ENCODE measurements at regions not wholly inside any gene's neighbourhood (a gene's known extent, or its start where the extent isn't known, plus 50 kb on each side); places are given as distances from the start of the nearest gene placed in this dataset.
A peak's percentile ranks its signal among the peaks of the same experiment; 100 is the strongest.

DNA sequence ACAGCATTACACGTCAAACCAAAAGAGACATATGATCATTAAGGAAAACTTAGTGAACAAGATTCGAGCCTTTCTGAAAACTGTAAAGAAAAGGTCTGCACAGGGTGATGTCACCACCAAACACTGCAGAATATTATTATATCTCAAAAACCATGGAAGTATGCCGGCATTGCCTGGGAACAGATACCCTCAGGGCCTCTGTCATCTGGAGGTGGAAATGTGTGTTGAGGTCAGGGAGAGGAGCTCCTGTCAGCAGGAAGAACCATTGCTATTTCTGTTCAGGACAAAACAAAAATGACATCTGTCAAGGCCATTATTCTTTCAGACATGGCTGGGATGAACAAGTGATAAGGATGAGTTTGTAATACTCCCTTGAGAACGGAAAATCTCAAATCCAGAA is 365.9 kb upstream of the TRIB2 start:
- no peak for DNase-seq (ENCODE audit: low spot score)

DNA sequence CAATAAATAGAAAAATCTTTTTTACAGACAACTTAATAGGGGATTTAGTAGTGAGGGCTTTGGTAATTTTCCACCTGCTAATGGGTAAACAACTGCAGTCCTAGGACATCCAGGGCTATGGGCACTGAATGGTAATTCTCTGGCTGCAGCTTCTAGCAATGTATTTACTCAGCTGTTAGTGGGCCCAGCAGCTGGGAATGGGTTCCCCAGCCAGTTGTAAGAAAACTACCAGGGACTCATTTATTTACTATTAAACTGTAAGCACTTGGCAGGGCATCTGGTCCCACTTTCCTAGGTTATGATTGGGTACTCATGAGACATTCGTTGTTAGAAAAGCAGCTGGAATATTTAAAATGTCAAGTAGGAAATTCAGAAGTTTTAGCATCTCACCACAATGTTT is 363.8 kb upstream of the TRIB2 start:
- DNase-seq (ENCODE audit: low spot score), result no peak

DNA sequence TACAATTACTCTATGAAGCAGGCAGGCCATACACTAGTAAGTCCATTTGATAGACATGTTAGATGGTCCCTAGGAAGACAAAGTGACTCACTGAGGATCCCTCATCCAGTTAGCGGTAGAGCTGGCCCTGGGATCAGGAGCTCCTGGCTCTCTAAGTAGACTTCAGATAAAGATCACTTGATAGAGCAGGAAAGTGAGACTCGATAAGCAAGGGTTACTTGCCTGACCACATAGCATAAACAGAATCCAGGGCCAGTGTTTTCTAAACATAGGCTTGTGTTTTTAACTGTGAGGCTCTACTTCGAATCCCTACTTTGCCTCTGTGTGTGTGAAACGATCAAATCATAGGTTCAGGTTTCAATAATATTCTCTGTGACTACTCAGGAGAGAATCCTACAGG is 355.2 kb upstream of the TRIB2 start:
- no peak for DNase-seq (ENCODE audit: low spot score)

DNA sequence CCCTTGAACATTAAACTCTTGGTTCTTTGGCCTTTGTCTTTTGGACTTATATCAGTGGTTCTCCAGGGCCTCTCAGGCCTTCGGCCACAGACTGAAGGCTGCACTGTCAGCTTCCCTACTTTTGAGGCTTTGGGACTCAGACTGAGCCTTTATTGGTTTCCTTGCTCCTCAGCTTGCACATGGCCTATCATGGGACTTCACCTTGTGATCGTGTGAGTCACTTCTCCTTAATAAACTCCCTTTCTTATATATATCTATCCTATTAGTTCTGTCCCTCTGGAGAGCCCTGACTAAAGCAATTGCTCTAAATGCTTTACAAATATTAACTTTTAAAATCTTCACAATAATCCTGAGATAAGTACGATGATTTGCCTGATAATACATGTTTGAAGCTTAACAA is 353.6 kb upstream of the TRIB2 start:
- DNase-seq (ENCODE audit: low spot score), result no peak

DNA sequence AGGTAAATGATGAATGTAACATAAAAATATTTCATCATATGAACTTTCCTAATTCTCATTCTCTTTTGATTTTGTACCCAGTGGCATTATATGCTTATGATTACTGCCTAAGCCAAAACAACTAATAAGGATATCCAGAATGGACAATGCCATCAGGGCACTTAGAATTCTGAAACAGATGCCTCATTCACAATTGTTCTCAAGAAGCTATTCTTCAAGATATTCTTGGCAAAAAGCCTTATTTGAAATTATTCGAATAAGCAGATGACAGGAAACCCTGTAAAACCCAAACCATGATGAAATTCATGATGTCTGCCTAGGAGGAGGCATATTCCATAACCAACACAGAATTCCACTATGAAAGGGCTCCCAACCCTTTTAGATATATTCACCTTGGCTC is 353.2 kb upstream of the TRIB2 start:
- no peak for DNase-seq (ENCODE audit: low spot score)

DNA sequence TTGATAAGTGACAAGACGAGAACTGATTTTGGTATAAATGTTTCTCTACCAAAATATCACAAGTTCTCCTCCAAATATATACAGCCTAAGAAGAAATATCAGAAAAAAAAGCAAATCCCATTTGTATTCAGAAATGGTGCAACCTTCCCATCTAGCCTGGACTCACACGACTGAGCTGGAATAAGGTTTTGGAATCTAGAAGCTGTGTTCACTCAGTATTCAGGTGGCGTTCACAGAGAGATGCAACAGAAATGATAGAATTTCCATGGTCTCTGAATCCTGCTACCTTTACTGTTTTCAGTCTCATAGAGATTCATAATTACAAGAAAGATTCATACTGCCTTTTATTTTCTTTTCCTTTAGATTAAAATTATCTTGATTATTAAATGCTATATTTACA is 347.2 kb upstream of the TRIB2 start:
- DNase-seq (ENCODE audit: low spot score), result no peak

DNA sequence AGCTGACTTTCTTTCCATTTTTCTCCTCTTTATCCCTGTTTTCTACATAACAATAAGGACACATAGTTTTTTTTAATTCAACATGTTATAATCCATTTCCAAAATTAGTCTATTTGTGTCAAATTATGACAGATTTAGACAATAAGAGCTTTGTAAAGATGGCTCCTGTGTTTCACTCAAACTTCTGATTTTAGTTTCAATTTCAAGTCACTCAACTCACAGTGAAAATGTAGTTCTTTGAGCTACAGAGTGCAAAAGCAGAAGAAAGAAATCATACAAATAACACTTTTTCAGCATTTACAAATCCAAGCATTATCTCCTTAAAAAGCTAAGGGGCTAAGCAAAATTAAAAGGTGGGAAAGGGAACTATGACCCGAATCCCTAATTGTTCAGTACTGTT is 340.7 kb upstream of the TRIB2 start:
- no peak for DNase-seq (ENCODE audit: low spot score)

DNA sequence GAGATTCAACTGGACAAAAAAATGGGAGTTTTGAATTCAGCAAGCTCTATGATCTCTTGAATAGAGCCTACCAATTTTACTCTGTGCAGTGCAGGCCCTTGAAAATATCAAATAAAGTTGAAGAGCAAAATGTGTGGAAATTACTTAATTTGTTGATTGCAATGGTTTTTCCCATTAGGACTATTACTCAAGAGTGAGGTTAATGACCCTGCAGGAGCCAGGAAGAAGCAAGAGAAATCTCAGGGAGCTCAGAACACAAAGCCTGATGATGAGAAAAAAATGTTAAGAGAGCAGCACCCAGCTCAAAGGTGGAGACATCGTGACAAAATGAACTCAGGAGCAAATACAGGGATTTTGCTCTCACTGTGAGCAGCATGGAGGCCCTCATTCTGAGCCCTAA is 337.6 kb upstream of the TRIB2 start:
- no peak for DNase-seq (ENCODE audit: low spot score)

DNA sequence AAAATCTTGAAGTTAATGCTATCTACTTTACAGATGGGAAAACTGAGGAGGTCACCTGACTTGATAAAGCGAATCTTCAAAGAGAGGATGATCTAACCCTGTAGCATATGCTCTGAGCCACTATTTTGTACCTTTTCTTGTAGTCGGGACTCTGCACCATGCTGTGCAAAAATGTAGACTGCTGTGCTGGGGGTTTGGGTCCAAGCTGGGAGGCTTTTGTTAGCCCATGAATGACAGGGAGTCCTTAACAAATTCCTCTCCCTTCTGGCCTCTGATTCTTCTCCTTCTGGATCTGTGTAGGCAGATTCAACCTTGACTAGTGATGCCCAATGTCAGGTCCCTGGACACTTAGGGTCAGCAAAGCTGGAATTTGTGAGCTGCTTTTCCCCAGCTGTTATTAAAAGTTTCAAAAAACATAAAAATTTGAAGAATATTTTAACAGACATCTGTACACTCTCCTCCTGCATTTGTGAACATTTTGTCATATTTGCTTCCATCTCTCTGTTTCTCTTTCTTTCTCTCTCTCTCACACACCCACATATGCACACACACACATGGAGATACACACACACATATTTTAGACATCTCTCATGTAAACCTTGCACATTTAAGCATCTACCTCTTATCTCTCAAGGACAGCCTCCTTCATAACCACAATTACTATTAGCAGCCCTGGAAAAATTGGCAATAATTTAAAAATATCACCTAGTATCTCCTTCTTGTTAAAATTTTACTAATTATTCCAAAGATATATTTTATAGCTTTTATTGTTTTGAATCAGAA is 335.0 kb upstream of the TRIB2 start:
- no peak for DNase-seq (ENCODE audit: low spot score)

DNA sequence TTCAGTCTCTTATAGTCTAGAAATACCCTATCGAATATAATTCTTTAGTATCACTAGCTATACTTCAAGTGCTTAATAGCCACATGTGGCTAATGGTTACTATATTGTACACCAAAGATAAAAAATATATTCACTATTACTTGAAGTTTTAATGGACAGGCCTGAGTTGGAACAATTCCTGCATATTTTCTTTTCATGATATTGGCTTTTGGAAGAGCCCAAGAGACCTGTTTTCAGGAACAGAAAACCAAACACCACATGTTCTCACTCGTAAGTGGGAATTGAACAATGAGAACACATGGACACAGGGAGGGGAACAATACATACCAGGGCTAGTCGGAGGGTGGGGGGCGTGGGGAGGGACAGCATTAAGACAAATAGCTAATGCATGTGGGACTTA is 334.4 kb upstream of the TRIB2 start:
- no peak for DNase-seq (ENCODE audit: low spot score)

DNA sequence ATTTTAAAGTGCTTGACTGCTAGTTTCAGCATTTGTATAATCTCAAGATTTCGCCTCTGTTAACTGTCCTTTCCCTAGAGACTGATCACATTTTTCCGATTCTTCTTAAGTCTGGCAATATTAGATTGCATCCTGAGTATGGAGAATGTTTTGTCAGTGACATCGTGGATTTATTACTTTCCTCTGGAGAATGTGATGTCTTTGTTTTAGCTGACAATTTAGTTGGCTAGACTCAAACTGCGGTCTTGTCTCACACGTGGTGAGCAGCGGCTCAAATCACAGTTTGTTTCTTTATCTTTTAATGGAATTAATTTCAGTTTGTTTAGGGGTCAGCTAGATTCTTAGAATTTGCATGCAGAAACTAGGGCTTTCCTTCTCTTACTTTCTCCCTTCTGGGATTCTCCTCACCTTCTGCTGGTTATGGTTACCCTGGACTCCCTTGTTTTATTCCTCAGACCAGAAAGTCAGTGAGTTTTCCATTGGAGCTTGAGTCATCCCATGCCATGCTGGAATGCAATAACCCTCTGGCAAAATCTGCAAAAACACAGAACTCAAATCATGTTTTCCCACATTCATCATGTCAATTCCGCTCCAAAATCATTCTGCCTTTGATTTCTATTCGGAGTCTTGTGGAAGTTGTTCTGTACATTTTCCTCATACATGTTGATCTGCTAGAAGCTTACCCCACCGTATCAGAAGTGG is 327.2 kb upstream of the TRIB2 start:
- DNase-seq (ENCODE audit: low spot score), result no peak

DNA sequence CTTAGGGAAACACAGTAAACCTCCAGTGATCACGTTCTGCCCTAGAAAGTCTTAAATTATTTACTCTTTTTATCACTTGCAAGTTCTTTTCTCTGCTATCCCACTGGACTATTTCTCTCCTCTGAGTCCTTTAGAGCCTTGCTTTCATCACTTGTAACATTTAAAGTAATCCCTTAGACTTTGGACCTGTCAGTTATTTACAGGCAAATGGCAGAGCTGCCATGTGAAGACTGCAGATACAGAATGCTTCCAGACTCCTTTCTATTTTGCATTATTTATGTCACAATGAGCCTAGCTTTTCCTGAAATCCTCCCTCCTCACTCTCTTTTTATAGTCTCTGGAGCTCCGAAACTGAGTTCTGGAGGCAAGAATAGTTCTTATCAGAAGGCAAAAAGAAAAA is 325.6 kb upstream of the TRIB2 start:
- no peak for DNase-seq (ENCODE audit: low spot score)

DNA sequence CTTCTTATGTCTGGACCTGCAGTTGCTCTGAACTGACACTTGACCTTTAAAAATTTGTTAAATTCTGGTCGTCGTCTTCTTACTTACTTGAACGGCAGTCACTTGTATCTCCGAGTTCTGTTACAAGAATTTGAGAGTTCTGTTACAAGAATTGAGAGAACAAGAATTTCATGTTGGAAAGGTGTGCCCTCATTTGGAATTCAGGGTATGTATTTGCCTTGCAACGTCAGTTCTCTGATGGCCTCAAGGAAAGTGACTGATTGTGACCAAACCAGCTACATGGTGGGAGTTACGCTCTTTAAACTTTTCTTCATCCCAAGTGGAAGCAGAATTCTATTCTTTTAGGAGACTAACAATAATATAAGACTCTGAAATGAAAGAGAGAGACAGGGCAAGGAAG is 320.0 kb upstream of the TRIB2 start:
- DNase-seq (ENCODE audit: low spot score), result no peak

DNA sequence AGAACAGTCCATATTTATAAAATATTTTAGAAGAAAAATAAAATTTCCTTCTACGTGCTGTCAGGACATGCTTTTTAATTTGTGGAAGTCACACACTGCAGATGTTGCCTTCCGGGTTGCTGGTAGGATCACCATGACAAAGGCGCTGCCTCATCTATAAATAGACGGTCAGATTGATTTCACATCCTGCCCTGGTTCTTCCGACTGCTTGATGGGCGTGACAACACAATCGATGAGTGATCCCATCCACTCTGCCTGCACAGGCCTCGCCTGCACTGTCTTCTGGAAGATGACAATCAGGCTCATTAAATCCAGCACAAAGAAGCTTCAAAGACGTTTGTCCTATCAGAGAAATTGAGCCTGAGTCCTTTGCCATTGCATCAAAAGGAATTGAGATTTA is 318.9 kb upstream of the TRIB2 start:
- DNase-seq (ENCODE audit: low spot score), result peak; percentile 60

DNA sequence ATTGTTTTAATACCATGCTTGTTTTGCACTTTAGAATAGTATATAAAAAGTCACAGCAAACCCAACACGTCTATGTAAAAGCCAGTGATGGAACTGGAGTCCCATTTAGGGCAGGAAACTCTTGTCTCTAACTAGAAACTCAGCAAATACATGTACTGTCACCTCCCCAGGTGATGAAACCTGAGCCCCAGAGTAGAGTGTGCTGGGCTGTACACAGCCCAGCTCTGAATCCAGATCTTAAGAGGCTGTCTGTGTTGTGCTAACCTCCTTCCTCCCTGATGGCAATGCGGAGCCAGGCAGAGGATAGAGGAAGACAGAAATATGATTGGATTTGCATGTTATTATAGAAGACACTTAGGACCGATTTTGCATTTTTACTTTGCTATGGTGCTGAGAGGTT is 317.5 kb upstream of the TRIB2 start:
- DNase-seq (ENCODE audit: low spot score), result no peak

DNA sequence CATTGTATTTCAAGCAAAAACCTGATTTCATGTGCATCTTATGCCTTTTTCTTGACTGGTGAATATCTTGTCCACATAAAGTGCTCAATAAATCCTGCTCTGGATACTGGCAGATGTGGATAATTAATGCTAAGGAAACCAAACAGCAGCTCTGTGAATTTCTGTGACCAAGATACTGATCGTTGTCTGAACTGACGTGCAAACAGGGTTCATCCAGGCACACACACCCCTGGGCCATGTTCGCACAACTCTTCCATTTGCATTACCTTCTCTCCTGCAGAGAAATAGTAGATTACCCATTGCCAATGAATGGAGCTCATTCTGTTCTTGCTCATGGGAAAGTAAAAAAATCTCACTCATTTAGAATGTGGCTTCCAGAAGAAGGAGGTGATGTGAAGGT is 316.2 kb upstream of the TRIB2 start:
- DNase-seq (ENCODE audit: low spot score), result no peak

DNA sequence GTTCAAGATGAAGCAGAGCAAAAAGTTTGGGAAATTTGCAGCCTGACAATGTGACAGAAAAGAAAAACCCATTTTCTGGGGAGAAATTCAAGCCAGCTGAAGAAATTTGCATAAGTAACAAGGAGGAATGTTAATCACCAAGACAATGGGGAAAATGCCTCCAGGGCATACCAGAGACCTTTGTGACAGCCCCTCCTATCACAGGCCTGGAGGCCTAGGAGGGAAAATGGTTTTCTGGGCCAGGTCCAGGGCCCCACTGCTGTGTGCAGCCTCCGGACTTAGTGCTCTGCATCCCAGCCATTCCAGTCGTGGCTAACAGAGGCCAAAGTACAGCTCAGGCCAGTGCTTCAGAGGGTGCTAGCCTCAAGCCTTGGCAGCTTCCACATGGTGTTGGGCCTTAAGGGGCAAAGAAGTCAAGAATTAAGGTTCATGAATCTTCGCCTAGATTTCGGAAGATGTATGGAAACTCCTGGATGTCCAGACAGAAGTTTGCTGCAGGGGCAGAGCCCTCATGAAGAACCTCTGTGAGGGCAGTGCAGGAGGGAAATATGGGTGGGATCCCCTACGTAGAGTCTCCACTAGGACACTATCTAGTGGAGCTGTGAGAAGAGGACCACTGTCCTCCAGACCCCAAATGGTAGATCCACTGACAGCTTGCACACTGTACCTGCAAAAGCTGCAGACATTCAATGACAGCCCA is 314.1 kb upstream of the TRIB2 start:
- no peak for DNase-seq (ENCODE audit: low spot score)

DNA sequence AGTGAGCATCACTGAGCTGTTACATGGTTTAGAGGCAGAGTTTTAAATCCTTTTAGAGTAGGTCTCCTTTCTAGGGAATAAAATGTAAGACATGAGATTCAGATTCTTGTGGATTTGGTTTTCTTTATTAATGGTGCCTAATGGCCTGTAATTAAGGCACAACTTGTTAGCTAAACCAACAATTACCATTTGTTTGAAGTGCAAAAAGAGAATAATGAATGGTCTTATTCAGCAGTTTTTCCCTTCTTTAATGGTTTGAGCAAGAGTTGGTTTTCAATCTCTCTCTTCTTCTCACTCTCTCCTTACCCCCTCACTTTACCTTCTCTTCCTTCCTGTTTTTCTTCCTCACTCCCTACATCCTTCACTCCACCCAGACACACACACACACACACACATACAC is 312.2 kb upstream of the TRIB2 start:
- DNase-seq (ENCODE audit: low spot score), result no peak

DNA sequence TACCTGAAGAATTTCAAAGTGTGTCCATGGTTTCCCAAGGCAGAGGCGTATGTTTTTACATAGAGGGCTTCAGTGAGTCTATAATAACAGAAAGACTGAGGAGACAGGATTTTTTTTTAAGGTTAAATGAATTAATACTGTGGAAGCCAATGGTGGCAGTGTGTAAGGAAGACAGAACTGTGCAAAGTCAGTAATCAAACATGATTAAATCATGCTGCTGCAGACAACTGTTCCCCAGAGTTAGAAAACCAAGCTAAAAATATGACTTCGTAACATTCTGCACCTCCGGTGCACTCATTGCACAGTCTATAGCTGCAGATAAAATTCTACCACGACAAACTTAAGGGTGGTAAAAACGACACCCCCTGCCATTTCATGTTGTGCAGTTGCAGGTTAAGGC is 309.6 kb upstream of the TRIB2 start:
- DNase-seq (ENCODE audit: low spot score), result no peak

DNA sequence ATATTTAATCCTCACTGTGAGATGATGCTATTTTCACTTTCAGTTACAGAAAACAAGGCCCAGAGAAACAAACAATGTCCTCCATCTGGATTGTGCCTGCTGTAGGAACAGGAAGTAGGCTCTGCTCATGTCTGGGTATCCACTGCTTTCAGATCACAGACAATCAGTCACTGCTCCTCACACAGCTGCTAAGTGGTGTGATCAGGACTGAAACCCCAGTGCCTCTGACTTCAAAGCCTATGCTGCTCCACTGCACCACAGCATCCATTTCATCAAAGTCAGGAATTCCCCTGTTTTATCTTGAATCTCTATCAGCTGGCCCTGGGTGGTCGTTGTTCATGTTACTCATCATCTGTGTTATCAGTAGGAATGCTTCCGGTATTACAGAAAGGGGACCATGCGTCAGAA is 303.8 kb upstream of the TRIB2 start:
- peak; percentile 32 for DNase-seq (ENCODE audit: low spot score)

DNA sequence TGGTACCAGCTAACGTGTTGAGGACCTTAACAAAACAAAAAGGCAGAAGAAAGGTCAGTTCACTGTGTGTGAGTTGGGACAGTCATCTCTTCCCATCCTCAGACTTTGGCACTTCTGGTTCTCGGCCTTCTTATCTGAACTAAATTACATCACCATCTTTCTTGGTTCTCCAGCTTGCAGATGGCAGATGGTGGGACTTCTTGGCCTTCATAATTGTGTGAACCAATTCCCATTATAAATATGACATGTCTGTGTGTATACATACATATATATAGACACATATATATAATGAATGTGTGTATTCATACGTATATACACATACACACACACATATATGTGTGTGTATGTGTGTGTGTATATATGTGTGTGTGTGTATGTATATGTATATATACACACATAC is 301.2 kb upstream of the TRIB2 start:
- no peak for DNase-seq (ENCODE audit: low spot score)

DNA sequence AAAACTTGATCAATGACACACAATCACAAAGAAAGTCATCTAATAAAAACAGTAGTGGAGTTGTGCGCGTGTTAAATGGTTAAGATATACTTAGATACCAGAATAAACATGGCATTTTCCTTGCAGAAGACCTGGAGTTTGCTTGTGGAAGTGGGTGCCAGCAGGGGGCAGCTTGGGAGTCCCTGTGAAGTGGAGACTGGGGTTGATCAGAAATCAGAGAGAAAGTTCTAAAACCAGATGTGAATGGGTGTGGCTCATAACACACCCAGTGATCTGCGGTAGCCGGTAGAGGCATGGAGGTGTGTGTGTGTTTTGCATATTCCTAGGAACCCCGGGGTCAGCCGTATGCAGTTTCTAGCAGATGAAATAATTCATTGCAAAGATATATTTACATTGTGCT is 300.1 kb upstream of the TRIB2 start:
- no peak for DNase-seq (ENCODE audit: low spot score)

DNA sequence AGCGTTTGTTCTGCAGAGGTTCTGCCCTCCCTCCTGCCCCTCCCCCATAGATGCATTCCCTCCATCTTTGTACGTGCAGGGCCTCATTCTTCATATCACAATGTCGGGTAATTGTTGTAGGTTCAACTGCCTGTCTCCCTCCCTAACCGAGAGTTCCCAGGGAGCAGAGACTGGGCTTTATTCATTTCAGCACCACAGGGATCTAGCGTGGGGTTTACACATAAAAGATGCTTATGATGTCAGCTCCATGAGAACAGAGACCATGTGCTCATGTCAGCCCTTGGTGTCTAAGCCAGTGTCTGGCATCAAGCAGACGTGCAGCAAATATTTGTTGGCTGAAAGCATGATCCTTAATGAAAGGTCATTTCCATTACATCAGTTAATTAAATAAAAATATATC is 298.9 kb upstream of the TRIB2 start:
- DNase-seq (ENCODE audit: low spot score), result no peak
